GM13976 (cell line): ENCODE measurements at regions not wholly inside any gene's neighbourhood (a gene's known extent, or its start where the extent isn't known, plus 50 kb on each side); places are given as distances from the start of the nearest gene placed in this dataset.

Source experiments
- DNase-seq: peaks from one replicate; pipeline ENCODE4 v3.0.0; 2012; ENCODE audit warnings: low spot score
- CTCF ChIP-seq: IDR thresholded peaks from 2 replicates; pipeline ENCODE4 v1.5.1; 2012; ENCODE audit warnings: borderline replicate concordance, mild to moderate bottlenecking; ENCODE audit not compliant: insufficient read depth; ENCODE audit errors: extremely low read depth, missing control alignments, control extremely low read depth
- in situ Hi-C: fragments of 300-500 bp; cut with MboI; formaldehyde crosslinking; loops from one replicate; pipeline ENCODE4 v1.12.0; 2022; ENCODE audit warnings: low sequenced_read_pairs, mixed read lengths, inconsistent platforms; ENCODE audit not compliant: unreplicated experiment

- no peak for DNase-seq
- no peak for TF ChIP-seq CTCF
- in situ Hi-C loops = no loop called here
These were observed 106.5 kb upstream of the P2RY1 start for GRCh38 chr3:152728231-152728980.

- peak; percentile 14 for DNase-seq
- TF ChIP-seq CTCF = no peak
- in situ Hi-C loops = no loop called here
These were observed 105.0 kb upstream of the P2RY1 start for GRCh38 chr3:152729906-152730305.

DNA sequence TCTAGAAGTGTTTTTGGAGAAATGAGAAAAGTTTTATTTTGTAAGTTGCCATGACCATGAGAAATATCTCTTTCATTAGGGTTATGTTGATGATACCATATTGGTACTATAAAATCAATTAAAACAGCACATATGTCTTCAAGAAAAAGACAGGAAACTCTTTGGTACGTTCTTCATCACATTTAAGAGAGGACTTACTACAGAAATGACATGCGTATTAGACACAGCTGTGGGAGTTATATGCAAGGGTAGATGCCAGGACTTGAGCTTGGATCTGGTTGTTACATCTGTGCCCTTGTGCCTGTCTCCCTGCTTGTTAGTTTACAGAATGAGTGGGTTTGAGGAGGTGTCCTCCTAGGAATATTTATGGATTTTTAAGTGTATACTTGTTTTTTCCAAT lies 103.4 kb upstream of the P2RY1 start:
- DNase-seq = no peak
- in situ Hi-C loops = no loop called here
- TF ChIP-seq CTCF = no peak

DNA sequence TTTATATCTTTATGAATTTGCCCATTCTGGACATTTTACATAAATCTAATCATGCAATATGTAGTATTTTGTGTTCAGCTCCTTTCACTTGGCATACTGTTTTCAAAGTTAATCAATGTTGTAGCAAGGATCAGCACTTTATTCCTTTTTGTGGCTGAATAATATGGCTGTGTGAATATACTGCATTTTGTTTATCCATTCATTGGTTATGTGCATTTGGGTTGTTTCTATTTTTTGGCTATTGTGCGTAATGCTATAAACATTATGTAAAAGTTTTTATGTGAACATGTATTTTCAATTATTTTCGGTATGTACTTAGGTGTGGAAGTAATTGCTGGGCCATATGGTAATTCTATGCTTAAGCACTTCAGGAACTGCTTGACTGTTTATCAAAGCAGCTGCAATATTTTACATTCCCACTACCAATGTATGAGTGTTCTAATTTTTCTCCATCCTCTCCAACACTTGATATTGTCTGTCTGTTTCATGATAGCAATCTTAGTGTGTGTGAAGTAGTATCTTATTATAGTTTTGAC lies 101.3 kb upstream of the P2RY1 start:
- DNase-seq = no peak
- TF ChIP-seq CTCF = no peak
- in situ Hi-C loops = no loop called here

DNA sequence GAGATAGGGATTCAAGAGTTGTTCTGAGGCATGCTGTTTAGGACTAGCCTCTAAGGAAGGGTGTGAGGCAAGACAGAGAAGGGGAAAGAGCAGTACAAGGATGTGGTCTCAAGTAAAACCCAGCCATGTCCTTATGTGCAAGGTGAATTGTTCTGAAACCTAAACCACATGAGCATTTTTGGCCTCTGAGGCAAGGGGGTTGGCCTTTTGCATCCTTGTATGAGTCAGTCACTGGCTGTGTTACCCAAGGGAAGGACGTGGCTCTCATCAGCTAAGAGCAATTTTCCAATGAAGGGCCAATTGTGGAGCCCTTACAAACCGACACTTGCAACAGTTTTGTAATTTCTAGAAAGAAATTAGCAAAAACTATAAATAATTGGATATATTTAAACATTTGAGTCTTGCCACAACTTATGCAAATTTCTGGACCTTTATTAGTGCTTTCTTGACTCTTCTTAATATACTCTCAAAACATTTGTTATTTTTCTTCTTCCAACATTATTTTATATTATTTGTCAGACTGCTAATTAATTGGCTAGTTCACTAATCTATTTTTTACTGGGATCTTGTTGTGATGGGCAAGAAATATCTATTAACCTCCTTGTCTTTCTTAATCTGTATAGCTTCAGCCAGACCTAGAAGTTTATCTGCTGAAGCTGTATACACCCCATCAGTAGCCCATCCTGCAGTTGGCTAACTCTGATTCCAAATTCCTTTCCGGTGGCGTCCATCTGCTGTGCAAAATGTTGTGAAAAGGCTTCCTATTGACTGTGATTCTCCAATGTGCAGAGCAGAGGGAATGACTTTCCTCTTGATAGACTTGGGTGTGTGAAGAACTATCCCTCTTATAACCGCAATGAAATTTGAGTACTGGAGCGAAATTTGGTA lies 97.7 kb upstream of the P2RY1 start:
- no peak for TF ChIP-seq CTCF
- peak; percentile 45 for DNase-seq
- in situ Hi-C loops = no loop called here

GRCh38 chr3:152738656-152739055 lies 96.3 kb upstream of the P2RY1 start:
- no peak for DNase-seq
- no peak for TF ChIP-seq CTCF
- in situ Hi-C loops = no loop called here
